ENCODE measurements at regions not wholly inside any gene's neighbourhood (a gene's known extent, or its start where the extent isn't known, plus 50 kb on each side); places are given as distances from the start of the nearest gene placed in this dataset.

DNA sequence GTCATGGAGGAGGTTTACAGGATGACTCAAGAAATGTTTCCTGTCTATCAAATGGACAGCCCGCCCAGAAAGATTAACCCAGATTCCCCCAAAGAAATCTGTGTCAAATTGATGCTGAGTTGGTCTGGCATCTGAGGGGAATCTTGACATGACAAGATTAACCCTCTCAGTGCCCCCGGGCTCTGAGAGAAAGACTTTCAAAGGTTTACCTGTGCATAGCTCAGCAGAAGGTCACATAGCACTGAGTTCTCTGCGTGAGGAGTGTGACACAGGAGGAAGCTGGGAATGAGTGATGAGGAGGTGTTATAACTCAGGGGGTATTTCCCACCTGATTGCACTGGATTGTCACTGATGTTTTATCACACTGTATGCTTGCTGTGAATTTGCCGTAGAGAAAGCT lies 601.2 kb downstream of the DHX35 start:
- Histone ChIP-seq H3K9me3 (ENCODE audit: insufficient read depth in 2 of 2, low read depth in 1 of 2, low read length in 1 of 2) (no peaks in the 10 kb centered on the region), H3K79me2 (ENCODE audit: control insufficient read depth in 1 of 2, insufficient read depth in 2 of 2, low read length in 2 of 2) (no peaks in the 10 kb centered on the region), H2AFZ (ENCODE audit: low read length) (no peak overlapping the region), H3K9ac (replicated peaks in 1 of 4; ENCODE audit: extremely low read depth in 1 of 4, low read depth in 3 of 4, low read length in 3 of 4) (no peak overlapping the region), H2BK15ac (ENCODE audit: low read length) (no peak overlapping the region), H3K27me3 (replicated peaks in 1 of 4; ENCODE audit: control insufficient read depth in 3 of 4, extremely low read depth in 1 of 4, insufficient read depth in 3 of 4, low read length in 3 of 4) (no peaks in the 10 kb centered on the region), H3K36me3 (ENCODE audit: control insufficient read depth in 2 of 4, insufficient read depth in 4 of 4, low read length in 3 of 4) (no peaks in the 10 kb centered on the region), H3K56ac (replicated peaks; ENCODE audit: insufficient read length, low read depth, low read length) (no peak overlapping the region), H3K4me3 (ENCODE audit: extremely low read depth in 1 of 4, insufficient read depth in 2 of 4, low read depth in 3 of 4, low read length in 4 of 4) (no peak overlapping the region), H3K27ac (ENCODE audit: low read depth, low read length) (no peak overlapping the region), H2BK5ac (ENCODE audit: low read depth, low read length) (no peak overlapping the region), H3K4me2 (ENCODE audit: insufficient read depth in 1 of 2, low read depth in 2 of 2, low read length in 2 of 2) (no peak overlapping the region), H3K4ac (replicated peaks; ENCODE audit: insufficient read length, low read depth, low read length) (no peak overlapping the region), H3K79me1 (ENCODE audit: low read depth, low read length) (no peaks in the 10 kb centered on the region), H2BK12ac (ENCODE audit: low read depth, low read length) (no peak overlapping the region), H2BK120ac (replicated peaks; ENCODE audit: low read depth, low read length) (no peak overlapping the region), H3K18ac (ENCODE audit: extremely low read depth, low read length) (no peak overlapping the region), H3K23me2 (ENCODE audit: low read depth, low read length) (no peaks in the 10 kb centered on the region), H4K20me1 (replicated peaks in 1 of 2; ENCODE audit: control insufficient read depth in 1 of 2, insufficient read depth in 2 of 2, low read length in 2 of 2) (no peaks in the 10 kb centered on the region), H2AK5ac (ENCODE audit: low read depth, low read length) (no peak overlapping the region), H3K23ac (ENCODE audit: insufficient read length) (no peak overlapping the region), H4K5ac (ENCODE audit: insufficient read length, low read depth, low read length) (no peak overlapping the region), H2BK20ac (ENCODE audit: low read length) (no peak overlapping the region), H3K14ac (ENCODE audit: insufficient read length) (no peak overlapping the region), H4K91ac (replicated peaks; ENCODE audit: insufficient read length, low read length) (no peak overlapping the region), H4K8ac (ENCODE audit: extremely low read depth, insufficient read depth, low read length) (no peak overlapping the region), H3K4me1 (replicated peaks in 1 of 4; ENCODE audit: control insufficient read depth in 3 of 4, insufficient read depth in 4 of 4, low read length in 3 of 4) (no peaks in the 10 kb centered on the region)
- 88% methylated on average over 4 of the region's 4 CpGs; no CpG with 5 or more reads in 1 of the 2 experiments for WGBS, 2 experiments (ENCODE audit: extremely low coverage in 1 of 2, insufficient coverage in 1 of 2, insufficient read length in 1 of 2, insufficient replicate concordance in 2 of 2, low coverage in 1 of 2, low lambda C conversion rate in 2 of 2, missing lambda C conversion rate in 1 of 2)
- FAIRE-seq, result no peak
- DNase-seq (ENCODE audit: low read depth in 1 of 2, low spot score in 2 of 2), result no peak
- CTCF ChIA-PET (ENCODE audit: partially characterized antibody), result interaction anchor here (0.6 to 1.1 kb wide), 2 partner anchors 10 to 15 kb away, joined by 3 to 4 read pairs; no protein-coding TSS in a partner anchor
- POLR2A ChIA-PET (ENCODE audit: partially characterized antibody), result no interaction called here
- TF ChIP-seq NANOG (IDR thresholded peaks at IDR 0.05; ENCODE audit: insufficient read depth, low read depth, low read length, poor library complexity, severe bottlenecking) (no peak), EP300 (IDR thresholded peaks at IDR 0.05; ENCODE audit: borderline replicate concordance in 1 of 2, low read depth in 2 of 2, low read length in 2 of 2) (no peak), SUZ12 (IDR thresholded peaks at IDR 0.05; ENCODE audit: low read length) (no peak), JUND (IDR thresholded peaks at IDR 0.05; ENCODE audit: low read length) (no peak), RFX5 (IDR thresholded peaks at IDR 0.05; ENCODE audit: borderline replicate concordance, low read depth, low read length) (no peak), HDAC2 (IDR thresholded peaks at IDR 0.05; ENCODE audit: borderline replicate concordance in 1 of 2, low read depth in 2 of 2, low read length in 2 of 2) (no peak), YY1 (IDR thresholded peaks at IDR 0.05; ENCODE audit: low read depth, low read length) (no peak), EZH2 (IDR thresholded peaks at IDR 0.05; ENCODE audit: low read depth, low read length, severe bottlenecking) (no peak), SIN3A (conservative IDR thresholded peaks at IDR 0.05 in 1 of 2, IDR thresholded peaks at IDR 0.05 in 1 of 2; ENCODE audit: low read depth in 1 of 2, low read length in 2 of 2) (no peak)
- TF ChIP-seq, protein P1, sequence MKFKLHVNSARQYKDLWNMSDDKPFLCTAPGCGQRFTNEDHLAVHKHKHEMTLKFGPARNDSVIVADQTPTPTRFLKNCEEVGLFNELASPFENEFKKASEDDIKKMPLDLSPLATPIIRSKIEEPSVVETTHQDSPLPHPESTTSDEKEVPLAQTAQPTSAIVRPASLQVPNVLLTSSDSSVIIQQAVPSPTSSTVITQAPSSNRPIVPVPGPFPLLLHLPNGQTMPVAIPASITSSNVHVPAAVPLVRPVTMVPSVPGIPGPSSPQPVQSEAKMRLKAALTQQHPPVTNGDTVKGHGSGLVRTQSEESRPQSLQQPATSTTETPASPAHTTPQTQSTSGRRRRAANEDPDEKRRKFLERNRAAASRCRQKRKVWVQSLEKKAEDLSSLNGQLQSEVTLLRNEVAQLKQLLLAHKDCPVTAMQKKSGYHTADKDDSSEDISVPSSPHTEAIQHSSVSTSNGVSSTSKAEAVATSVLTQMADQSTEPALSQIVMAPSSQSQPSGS (IDR thresholded peaks at IDR 0.05; ENCODE audit: low read length), result no peak
- TF ChIP-seq, protein P2, sequence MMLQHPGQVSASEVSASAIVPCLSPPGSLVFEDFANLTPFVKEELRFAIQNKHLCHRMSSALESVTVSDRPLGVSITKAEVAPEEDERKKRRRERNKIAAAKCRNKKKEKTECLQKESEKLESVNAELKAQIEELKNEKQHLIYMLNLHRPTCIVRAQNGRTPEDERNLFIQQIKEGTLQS (IDR thresholded peaks at IDR 0.05; ENCODE audit: insufficient read depth, low read depth, low read length), result no peak
